Neural cell (in vitro differentiated cells): ENCODE measurements at regions not wholly inside any gene's neighbourhood (a gene's known extent, or its start where the extent isn't known, plus 50 kb on each side); places are given as distances from the start of the nearest gene placed in this dataset.

Source experiments
- H2AFZ ChIP-seq: fragments of 200-600, 300-800 bp; sonication (generic), shearing (Covaris generic); 2 replicates; pipeline ENCODE4 v1.6.0; 2014; ENCODE audit warnings: low read depth, mild to moderate bottlenecking, antibody characterized with exemption, low read length, moderate library complexity
- H3F3A ChIP-seq: fragments of 200-600 bp; shearing (Covaris generic); 2 replicates; pipeline ENCODE4 v1.6.1; 2016; ENCODE audit warnings: mild to moderate bottlenecking, moderate library complexity, mixed read lengths, antibody characterized with exemption, low read length; ENCODE audit not compliant: insufficient read depth, poor library complexity, severe bottlenecking
- H3K27ac ChIP-seq: fragments of 200-600, 300-800 bp; sonication (generic), shearing (Covaris generic); 2 replicates; pipeline ENCODE4 v1.5.1; 2014; ENCODE audit warnings: mild to moderate bottlenecking, low read length, moderate library complexity
- H3K27me3 ChIP-seq: fragments of 300-800, 200-600 bp; sonication (generic), shearing (Covaris generic); 2 replicates; pipeline ENCODE4 v1.6.0; 2014; ENCODE audit warnings: mild to moderate bottlenecking, low read depth, low read length, moderate library complexity; ENCODE audit not compliant: insufficient read depth
- H3K36me3 ChIP-seq: fragments of 300-800, 200-600 bp; sonication (generic), shearing (Covaris generic); 2 replicates; pipeline ENCODE4 v1.5.1; 2014; ENCODE audit warnings: mild to moderate bottlenecking, antibody characterized with exemption, low read length, moderate library complexity; ENCODE audit not compliant: insufficient read depth
- H3K4me2 ChIP-seq: fragments of 300-800, 200-600 bp; sonication (generic), shearing (Covaris generic); 2 replicates; pipeline ENCODE4 v1.6.0; 2014; ENCODE audit warnings: mild to moderate bottlenecking, low read length
- H3K4me3 ChIP-seq: fragments of 300-800, 200-600 bp; sonication (generic), shearing (Covaris generic); 2 replicates; pipeline ENCODE4 v1.5.1; 2014; ENCODE audit warnings: mild to moderate bottlenecking, low read length, moderate library complexity
- H3K79me2 ChIP-seq: fragments of 200-600 bp; shearing (Covaris generic); replicated peaks from 2 replicates; pipeline ENCODE4 v1.6.0; 2014; ENCODE audit warnings: mild to moderate bottlenecking, low read length, moderate library complexity; ENCODE audit not compliant: insufficient read depth
- H3K9ac ChIP-seq: fragments of 300-800, 200-600 bp; sonication (generic), shearing (Covaris generic); 2 replicates; pipeline ENCODE4 v1.6.1; 2016; ENCODE audit warnings: mild to moderate bottlenecking, low read length, mixed read lengths
- H3K9me2 ChIP-seq: fragments of 200-600 bp; shearing (Covaris generic); 2 replicates; pipeline ENCODE4 v1.6.1; 2016; ENCODE audit warnings: mild to moderate bottlenecking, low read length, mixed read lengths; ENCODE audit not compliant: insufficient read depth
- H3K9me3 ChIP-seq: fragments of 200-600, 300-800 bp; sonication (generic), shearing (Covaris generic); 2 replicates; pipeline ENCODE4 v1.6.1; 2016; ENCODE audit warnings: mild to moderate bottlenecking, mixed run types, low read length, moderate library complexity, mixed read lengths
- H4K20me1 ChIP-seq: fragments of 200-600 bp; shearing (Covaris generic); 2 replicates; pipeline ENCODE4 v1.6.1; 2016; ENCODE audit warnings: mild to moderate bottlenecking, mixed run types; ENCODE audit not compliant: insufficient read depth
- EP300 ChIP-seq: fragments of 450-650 bp; conservative IDR thresholded peaks from 2 replicates; pipeline ENCODE4 v1.6.1; 2014; ENCODE audit warnings: antibody characterized with exemption, mild to moderate bottlenecking, moderate library complexity; ENCODE audit not compliant: poor library complexity, severe bottlenecking
- EZH2 ChIP-seq: fragments of 200-600, 300-800 bp; shearing (Covaris generic), sonication (generic); IDR thresholded peaks from 2 replicates; pipeline ENCODE4 v1.6.1; 2014; ENCODE audit warnings: antibody characterized with exemption, low read length, borderline replicate concordance, mild to moderate bottlenecking; ENCODE audit not compliant: insufficient read depth, poor library complexity, severe bottlenecking
- MXI1 ChIP-seq: fragments of 450-650 bp; conservative IDR thresholded peaks from 2 replicates; pipeline ENCODE4 v1.6.1; 2014; ENCODE audit warnings: antibody characterized with exemption, mild to moderate bottlenecking; ENCODE audit not compliant: poor library complexity, severe bottlenecking
- POLR2AphosphoS5 ChIP-seq: IDR thresholded peaks from 2 replicates; pipeline ENCODE4 v1.6.1; 2012
- RAD21 ChIP-seq: fragments of 450-650 bp; conservative IDR thresholded peaks from 2 replicates; pipeline ENCODE4 v1.6.1; 2014; ENCODE audit warnings: antibody characterized with exemption, mild to moderate bottlenecking, moderate library complexity
- SMC3 ChIP-seq: fragments of 450-650 bp; conservative IDR thresholded peaks from 2 replicates; pipeline ENCODE4 v1.6.1; 2014; ENCODE audit warnings: antibody characterized with exemption, mild to moderate bottlenecking, moderate library complexity; ENCODE audit not compliant: poor library complexity
- TAF1 ChIP-seq: IDR thresholded peaks from 2 replicates; pipeline ENCODE4 v1.6.1; 2012; ENCODE audit warnings: low read depth
- TF ChIP-seq, protein P1 (sequence below): fragments of 450-650 bp; IDR thresholded peaks from 2 replicates; pipeline ENCODE4 v1.5.1; 2014; ENCODE audit warnings: antibody characterized with exemption, mild to moderate bottlenecking, moderate library complexity; ENCODE audit not compliant: poor library complexity, severe bottlenecking
- TF ChIP-seq, protein P2 (sequence below): IDR thresholded peaks from 2 replicates; pipeline ENCODE4 v1.6.1; 2012; ENCODE audit warnings: borderline replicate concordance

DNA sequence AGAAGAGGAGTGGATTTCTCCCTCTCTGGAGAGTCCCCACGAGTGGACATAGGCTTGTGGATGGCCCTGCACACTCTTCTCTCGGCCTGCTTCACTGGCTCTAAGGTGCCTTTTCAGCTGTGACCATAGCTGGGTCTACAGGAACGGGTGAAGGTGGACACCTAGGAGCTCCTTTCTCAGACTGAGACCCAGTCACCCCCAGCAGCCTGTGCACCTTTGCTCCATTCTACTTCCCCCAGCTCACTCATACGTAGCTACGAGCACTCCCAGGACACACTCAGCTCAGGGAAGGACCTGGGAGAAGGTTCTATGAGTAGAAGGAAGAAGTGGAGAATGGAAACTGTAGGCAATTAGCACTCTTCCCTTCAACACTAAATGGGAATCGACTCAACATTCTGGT is 272.0 kb upstream of the KLF6 start:
- Histone ChIP-seq H3K4me2 (no peak overlapping the region), H3K4me3 (no peak overlapping the region), H3K79me2 (no peaks in the 10 kb centered on the region)

DNA sequence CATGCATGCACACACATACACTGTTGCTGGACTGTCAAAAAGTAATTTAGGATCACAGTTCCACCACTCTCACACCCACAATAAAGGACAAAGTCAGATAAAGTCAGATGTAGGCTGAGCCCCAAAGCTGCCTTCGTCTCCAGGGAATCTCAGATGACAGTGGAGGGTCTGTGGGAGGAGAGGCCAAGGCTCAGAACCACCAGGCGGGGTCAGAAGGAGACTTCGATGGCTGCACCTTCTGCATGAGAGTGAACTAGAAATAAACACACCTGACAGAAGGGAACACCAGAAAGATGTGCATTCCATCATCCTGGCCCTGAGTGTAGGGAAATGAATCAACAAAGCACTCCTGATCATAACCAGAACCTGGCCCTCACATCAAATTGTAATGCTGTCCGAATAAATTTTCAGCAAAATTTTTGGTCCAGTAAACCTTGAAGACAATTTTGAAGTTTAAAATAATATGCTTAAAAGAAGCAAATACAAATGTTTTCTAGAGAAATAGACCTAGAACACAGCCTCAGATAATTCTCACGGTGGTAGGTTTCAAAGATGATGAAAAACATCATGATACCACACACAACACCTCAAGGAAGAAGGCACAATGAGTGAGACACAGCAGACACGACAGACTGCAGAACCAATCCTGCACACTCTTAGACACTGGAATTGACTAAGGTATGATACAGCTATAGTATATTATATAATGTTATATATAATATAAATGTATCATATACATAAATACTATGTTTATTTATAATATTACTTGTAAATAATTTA is 269.8 kb upstream of the KLF6 start:
- no peak overlapping the region for H3K9ac ChIP-seq
- H3K79me2 ChIP-seq = no peaks in the 10 kb centered on the region
- no peak overlapping the region for H3K27ac ChIP-seq
- H3F3A ChIP-seq = no peaks in the 10 kb centered on the region
- no peaks in the 10 kb centered on the region for H3K9me3 ChIP-seq
- H2AFZ ChIP-seq = no peak overlapping the region
- no peak overlapping the region for H3K4me2 ChIP-seq
- no peaks in the 10 kb centered on the region for H3K27me3 ChIP-seq
- no peak overlapping the region for H3K4me3 ChIP-seq
- no peaks in the 10 kb centered on the region for H4K20me1 ChIP-seq
- H3K9me2 ChIP-seq = no peaks in the 10 kb centered on the region
- no peaks in the 10 kb centered on the region for H3K36me3 ChIP-seq
- TF ChIP-seq EZH2 (no peak), TAF1 (no peak), POLR2AphosphoS5 (no peak), EP300 (no peak), MXI1 (no peak), RAD21 (no peak), SMC3 (no peak)
- TF ChIP-seq, protein P1, sequence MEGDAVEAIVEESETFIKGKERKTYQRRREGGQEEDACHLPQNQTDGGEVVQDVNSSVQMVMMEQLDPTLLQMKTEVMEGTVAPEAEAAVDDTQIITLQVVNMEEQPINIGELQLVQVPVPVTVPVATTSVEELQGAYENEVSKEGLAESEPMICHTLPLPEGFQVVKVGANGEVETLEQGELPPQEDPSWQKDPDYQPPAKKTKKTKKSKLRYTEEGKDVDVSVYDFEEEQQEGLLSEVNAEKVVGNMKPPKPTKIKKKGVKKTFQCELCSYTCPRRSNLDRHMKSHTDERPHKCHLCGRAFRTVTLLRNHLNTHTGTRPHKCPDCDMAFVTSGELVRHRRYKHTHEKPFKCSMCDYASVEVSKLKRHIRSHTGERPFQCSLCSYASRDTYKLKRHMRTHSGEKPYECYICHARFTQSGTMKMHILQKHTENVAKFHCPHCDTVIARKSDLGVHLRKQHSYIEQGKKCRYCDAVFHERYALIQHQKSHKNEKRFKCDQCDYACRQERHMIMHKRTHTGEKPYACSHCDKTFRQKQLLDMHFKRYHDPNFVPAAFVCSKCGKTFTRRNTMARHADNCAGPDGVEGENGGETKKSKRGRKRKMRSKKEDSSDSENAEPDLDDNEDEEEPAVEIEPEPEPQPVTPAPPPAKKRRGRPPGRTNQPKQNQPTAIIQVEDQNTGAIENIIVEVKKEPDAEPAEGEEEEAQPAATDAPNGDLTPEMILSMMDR = no peak
- TF ChIP-seq, protein P2, sequence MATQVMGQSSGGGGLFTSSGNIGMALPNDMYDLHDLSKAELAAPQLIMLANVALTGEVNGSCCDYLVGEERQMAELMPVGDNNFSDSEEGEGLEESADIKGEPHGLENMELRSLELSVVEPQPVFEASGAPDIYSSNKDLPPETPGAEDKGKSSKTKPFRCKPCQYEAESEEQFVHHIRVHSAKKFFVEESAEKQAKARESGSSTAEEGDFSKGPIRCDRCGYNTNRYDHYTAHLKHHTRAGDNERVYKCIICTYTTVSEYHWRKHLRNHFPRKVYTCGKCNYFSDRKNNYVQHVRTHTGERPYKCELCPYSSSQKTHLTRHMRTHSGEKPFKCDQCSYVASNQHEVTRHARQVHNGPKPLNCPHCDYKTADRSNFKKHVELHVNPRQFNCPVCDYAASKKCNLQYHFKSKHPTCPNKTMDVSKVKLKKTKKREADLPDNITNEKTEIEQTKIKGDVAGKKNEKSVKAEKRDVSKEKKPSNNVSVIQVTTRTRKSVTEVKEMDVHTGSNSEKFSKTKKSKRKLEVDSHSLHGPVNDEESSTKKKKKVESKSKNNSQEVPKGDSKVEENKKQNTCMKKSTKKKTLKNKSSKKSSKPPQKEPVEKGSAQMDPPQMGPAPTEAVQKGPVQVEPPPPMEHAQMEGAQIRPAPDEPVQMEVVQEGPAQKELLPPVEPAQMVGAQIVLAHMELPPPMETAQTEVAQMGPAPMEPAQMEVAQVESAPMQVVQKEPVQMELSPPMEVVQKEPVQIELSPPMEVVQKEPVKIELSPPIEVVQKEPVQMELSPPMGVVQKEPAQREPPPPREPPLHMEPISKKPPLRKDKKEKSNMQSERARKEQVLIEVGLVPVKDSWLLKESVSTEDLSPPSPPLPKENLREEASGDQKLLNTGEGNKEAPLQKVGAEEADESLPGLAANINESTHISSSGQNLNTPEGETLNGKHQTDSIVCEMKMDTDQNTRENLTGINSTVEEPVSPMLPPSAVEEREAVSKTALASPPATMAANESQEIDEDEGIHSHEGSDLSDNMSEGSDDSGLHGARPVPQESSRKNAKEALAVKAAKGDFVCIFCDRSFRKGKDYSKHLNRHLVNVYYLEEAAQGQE = no peak

More for the DNA sequence above, 272.0 kb upstream of the KLF6 start:
- no peaks in the 10 kb centered on the region for H3K27me3 ChIP-seq
- H3K9me3 ChIP-seq = no peaks in the 10 kb centered on the region
- no peaks in the 10 kb centered on the region for H3K36me3 ChIP-seq
- no peak overlapping the region for H3K9ac ChIP-seq
- TF ChIP-seq TAF1 (no peak), EZH2 (no peak), EP300 (no peak), RAD21 (no peak), POLR2AphosphoS5 (no peak), MXI1 (no peak), SMC3 (no peak)
- TF ChIP-seq, protein P1 = no peak
- TF ChIP-seq, protein P2 = no peak
- H3K9me2 ChIP-seq = no peaks in the 10 kb centered on the region
- no peak overlapping the region for H2AFZ ChIP-seq
- H3F3A ChIP-seq = no peaks in the 10 kb centered on the region
- H4K20me1 ChIP-seq = no peaks in the 10 kb centered on the region
- no peak overlapping the region for H3K27ac ChIP-seq
